Neuron (in vitro differentiated cells): ENCODE measurements at regions not wholly inside any gene's neighbourhood (a gene's known extent, or its start where the extent isn't known, plus 50 kb on each side); places are given as distances from the start of the nearest gene placed in this dataset.

Source experiments
- H2AFZ ChIP-seq: one replicate; pipeline ENCODE4 v1.6.1; 2013; ENCODE audit warnings: low read depth, mild to moderate bottlenecking, inconsistent platforms, low read length, moderate library complexity
- H3K27me3 ChIP-seq: one replicate; pipeline ENCODE4 v1.6.1; 2013; ENCODE audit warnings: low read length; ENCODE audit not compliant: insufficient read depth
- H3K36me3 ChIP-seq: one replicate; pipeline ENCODE4 v1.6.1; 2013; ENCODE audit warnings: low read length; ENCODE audit not compliant: insufficient read depth
- H3K4me1 ChIP-seq: one replicate; pipeline ENCODE4 v1.6.1; 2013; ENCODE audit warnings: low read length; ENCODE audit not compliant: insufficient read depth
- H3K4me3 ChIP-seq: 2 replicates; pipeline ENCODE4 v1.5.1; 2013; ENCODE audit warnings: mild to moderate bottlenecking, low read length, moderate library complexity
- H3K9me3 ChIP-seq: one replicate; pipeline ENCODE4 v1.6.1; 2013; ENCODE audit warnings: low read length

DNA sequence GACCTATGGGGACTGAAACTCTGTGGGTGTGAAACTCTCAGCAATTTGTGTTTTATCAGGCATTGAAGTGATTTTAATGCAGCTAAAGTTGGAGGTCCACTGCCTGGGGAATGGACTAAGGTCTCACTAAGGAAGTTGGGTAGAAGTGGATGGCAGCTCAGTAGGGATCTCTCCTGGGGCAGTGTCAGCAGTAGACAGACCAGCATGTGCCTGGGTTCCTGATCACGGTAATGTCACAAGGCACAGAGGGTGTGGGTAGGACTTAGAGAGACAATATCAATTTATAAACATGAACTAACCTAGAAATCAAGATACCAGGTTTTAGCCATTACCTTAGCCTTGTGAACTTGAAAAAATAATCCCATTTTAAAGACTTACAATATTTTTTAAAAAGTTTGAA lies 380.3 kb upstream of the LCORL start:
- Histone ChIP-seq H3K4me1 (peaks cover 26% of the 10 kb centered on the region), H3K9me3 (no peaks in the 10 kb centered on the region), H2AFZ (no peak overlapping the region), H3K4me3 (no peak overlapping the region), H3K27me3 (no peaks in the 10 kb centered on the region), H3K36me3 (no peaks in the 10 kb centered on the region)

DNA sequence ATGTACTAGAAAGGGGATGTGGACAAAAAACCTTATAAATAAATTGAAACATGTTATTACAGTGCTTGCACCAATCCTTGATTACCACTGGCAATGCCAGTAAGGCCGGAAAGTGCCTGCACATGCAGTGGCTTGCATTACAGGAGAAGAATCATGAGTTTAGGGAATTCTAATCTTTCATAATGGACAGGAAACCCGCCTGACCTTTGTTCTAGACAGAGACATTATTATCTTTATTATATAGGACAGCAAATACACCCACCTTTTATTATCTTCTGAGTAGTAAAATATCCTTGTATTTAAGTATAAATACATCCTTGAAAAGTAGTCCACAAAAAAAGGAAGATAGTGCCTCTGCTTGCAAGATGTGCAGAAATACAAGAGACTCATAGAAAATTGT lies 379.9 kb upstream of the LCORL start:
- no peaks in the 10 kb centered on the region for H3K36me3 ChIP-seq
- H3K9me3 ChIP-seq: no peaks in the 10 kb centered on the region
- peaks cover 26% of the 10 kb centered on the region for H3K4me1 ChIP-seq
- no peaks in the 10 kb centered on the region for H3K27me3 ChIP-seq
- no peak overlapping the region for H2AFZ ChIP-seq
- H3K4me3 ChIP-seq: no peak overlapping the region

DNA sequence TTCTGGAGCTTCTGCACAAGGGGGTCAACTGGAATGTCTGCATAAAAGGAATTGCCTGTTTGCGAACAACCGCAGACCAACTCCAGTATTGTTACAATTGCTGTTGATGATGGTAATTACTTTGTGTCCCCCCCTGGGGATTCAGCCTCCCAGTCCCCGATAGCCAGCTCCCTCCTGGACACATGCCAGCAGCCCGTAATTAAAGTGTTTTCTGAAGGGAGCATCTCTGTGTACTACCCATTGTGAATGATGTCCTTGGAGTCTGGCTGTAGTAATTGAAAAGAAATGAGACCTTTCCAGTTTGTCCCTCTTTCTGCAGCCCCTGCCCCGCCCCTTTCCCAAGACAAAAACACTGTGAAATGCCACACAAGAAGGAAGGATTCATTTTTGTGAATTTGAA lies 377.1 kb upstream of the LCORL start:
- H3K4me1 ChIP-seq: peaks cover 26% of the 10 kb centered on the region
- H3K36me3 ChIP-seq: no peaks in the 10 kb centered on the region
- no peaks in the 10 kb centered on the region for H3K9me3 ChIP-seq
- H3K27me3 ChIP-seq: no peaks in the 10 kb centered on the region
- no peak overlapping the region for H3K4me3 ChIP-seq
- no peak overlapping the region for H2AFZ ChIP-seq

DNA sequence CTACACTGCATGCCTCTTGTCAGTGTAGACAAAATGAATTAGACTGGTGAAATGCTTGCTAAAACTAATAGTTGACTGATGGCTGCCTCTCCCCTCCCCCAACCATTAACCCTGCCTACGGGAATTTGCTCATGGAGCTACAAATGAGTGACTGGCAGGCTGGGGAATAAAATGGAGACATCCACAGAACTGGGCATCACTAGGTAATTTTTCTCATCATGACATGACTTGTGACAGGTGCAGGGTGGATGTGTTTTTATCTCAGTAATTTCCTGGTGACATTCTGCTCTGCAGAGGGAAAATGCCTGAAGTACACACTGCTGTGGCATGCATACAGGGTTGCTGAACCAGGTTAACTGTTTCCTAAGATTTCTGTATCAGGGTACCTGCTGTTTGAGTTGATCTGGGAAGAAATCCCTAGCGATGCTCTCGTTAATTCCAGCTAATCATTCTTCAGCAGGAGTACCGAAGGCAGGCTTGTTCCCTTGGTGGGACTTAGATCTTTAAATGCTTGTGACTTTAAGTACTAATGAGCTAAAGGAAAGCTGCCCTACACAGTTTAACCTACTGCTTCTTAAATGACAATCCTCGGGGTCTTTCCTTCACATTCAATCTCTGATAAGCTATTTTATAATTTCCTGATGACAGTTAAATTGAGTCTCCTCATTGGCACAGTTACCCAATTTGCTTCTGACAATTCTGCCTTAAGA lies 376.3 kb upstream of the LCORL start:
- Histone ChIP-seq H3K4me1 (peaks cover 26% of the 10 kb centered on the region), H3K36me3 (no peaks in the 10 kb centered on the region), H3K9me3 (no peaks in the 10 kb centered on the region), H3K27me3 (no peaks in the 10 kb centered on the region), H3K4me3 (no peak overlapping the region), H2AFZ (no peak overlapping the region)

DNA sequence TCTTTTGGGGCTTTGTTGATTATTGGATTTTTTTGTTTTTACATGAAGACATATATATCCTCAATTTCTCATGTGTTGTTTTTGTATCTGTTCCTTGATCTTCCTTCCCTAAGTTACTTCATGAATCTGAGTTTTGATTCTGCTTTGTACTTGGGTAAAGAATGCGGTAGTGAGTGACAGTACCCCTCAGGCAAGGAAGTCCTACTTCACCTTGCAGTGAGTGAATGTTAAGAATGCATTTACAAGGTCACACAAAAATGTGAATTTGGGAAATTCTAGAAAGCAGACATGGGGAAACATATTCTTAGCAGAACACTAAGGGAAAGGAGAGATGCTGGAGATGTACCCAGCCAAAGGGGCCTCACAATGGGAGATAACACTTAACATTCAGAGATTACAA lies 373.1 kb upstream of the LCORL start:
- peaks cover 45% of the 10 kb centered on the region for H3K4me1 ChIP-seq
- H3K27me3 ChIP-seq: no peaks in the 10 kb centered on the region
- H3K36me3 ChIP-seq: no peaks in the 10 kb centered on the region
- no peaks in the 10 kb centered on the region for H3K9me3 ChIP-seq
- H3K4me3 ChIP-seq: no peak overlapping the region
- H2AFZ ChIP-seq: no peak overlapping the region

DNA sequence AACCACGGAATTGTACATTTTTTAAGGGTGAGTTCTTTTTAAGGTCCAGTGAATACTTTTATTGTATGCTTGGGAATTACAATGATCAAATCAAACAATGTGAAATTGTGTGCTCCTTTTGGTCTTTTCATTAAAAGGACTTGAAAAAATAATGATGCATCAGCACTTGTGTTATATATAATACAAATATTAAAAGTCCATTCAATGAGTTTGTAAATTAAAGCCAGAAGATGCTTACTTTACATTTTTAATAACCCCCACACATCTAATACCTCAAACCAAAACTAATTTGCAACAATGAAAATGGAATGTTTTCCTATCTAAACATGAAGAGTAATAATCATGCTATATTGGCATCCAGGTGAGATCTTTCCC lies 369.8 kb upstream of the LCORL start:
- Histone ChIP-seq H3K36me3 (no peaks in the 10 kb centered on the region), H3K4me3 (no peak overlapping the region)

DNA sequence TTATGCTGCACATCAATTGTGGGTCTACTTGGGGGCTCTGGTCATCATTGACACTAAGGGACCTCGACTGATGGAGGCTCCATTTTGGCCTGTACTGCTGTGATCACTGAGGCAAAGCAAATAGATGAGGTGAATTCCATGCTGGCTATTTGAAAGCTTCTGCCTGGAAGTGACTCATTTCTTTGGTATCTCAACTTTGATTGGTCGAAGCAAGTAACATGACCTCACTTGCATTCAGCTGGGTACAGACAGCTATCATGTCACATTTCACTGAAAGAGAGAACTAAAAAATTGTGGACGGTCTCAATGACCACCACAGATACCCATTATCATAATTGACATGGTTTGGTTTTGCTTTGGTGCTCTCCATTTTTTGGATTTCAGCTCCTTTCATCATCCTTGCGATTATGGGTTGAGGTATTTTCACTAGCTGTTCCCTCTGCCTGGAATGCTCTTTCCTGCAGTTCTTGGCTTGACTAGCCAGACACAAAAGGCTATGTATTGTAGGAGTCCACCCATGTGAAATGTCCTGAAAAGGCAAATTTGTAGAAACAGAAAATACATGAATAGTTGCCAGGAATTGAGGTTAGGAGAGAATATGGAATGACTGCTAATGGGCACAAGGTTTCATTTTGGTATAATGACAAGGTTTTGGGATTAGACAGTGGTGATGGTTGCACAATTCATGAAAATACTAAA lies 369.2 kb upstream of the LCORL start:
- Histone ChIP-seq H3K4me3 (peak overlapping the region; percentile 15), H3K4me1 (peaks cover 44% of the 10 kb centered on the region), H3K36me3 (no peaks in the 10 kb centered on the region), H3K9me3 (no peaks in the 10 kb centered on the region), H3K27me3 (no peaks in the 10 kb centered on the region), H2AFZ (no peak overlapping the region)

More for the DNA sequence above, 369.8 kb upstream of the LCORL start:
- Histone ChIP-seq H2AFZ (no peak overlapping the region), H3K9me3 (no peaks in the 10 kb centered on the region), H3K27me3 (no peaks in the 10 kb centered on the region), H3K4me1 (peaks cover 44% of the 10 kb centered on the region)

DNA sequence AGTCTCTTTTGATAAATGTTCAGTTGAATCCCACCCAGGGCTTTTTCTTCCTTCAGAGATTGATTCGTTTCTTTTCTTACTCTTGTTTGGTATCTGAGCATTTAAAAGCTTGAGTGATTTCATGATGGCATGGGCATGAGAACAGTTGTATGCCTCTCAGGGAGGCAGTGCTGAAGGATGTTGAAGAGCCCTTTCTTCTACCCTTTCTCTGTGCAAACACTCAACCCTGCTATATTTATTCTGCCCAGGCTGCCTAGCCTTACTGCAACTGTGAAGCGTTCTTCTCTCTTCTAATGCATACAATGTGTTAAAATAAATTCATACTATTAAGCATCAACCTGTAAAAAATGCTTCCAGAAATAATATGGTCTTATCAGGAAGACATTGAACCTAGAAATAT lies 367.6 kb upstream of the LCORL start:
- H3K36me3 ChIP-seq: no peaks in the 10 kb centered on the region
- peaks cover 44% of the 10 kb centered on the region for H3K4me1 ChIP-seq
- no peaks in the 10 kb centered on the region for H3K9me3 ChIP-seq
- H3K4me3 ChIP-seq: no peak overlapping the region
- no peak overlapping the region for H2AFZ ChIP-seq
- H3K27me3 ChIP-seq: no peaks in the 10 kb centered on the region

DNA sequence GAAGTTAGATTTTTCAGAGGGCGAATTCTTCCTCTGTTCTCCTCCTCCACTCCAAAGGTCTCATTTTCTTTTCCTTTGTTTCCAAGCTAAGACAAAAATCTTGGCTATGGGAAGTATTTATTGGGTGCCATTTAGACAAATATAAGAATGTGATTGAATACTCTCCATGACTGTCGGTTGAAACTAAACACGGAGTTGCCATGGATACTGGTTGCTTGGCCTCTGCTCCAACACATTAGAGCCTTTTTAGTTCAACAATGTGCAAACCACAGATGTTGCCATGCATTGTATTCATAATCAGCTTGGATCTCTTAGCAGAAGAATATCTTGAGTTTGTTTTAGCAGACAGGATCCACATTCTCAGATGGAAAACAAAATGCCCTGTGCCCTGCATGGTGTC lies 366.5 kb upstream of the LCORL start:
- no peaks in the 10 kb centered on the region for H3K36me3 ChIP-seq
- H3K27me3 ChIP-seq: no peaks in the 10 kb centered on the region
- no peaks in the 10 kb centered on the region for H3K9me3 ChIP-seq
- no peak overlapping the region for H3K4me3 ChIP-seq
- peaks cover 44% of the 10 kb centered on the region for H3K4me1 ChIP-seq
- no peak overlapping the region for H2AFZ ChIP-seq

DNA sequence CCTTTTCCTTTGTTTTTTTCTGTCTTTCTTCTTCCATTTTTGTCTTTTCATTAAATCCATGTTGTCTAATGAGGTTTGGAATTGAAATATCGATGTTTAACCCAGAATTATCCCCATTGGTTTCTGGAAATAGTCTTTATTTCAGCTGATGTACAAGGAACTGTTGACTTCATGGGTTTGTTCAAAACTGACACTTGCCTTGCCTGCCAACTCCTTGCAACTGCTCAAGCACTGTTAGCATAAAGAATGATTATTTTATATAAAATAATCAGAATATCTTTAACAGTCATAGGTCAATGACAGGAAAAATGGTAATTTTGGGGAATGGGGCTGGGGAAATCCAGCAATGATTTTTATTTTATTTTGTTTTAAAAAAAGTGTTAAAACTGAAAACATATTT lies 359.6 kb upstream of the LCORL start:
- H3K4me3 ChIP-seq: no peak overlapping the region
- no peak overlapping the region for H2AFZ ChIP-seq
- no peaks in the 10 kb centered on the region for H3K9me3 ChIP-seq
- H3K36me3 ChIP-seq: no peaks in the 10 kb centered on the region
- H3K4me1 ChIP-seq: no peaks in the 10 kb centered on the region
- H3K27me3 ChIP-seq: no peaks in the 10 kb centered on the region

DNA sequence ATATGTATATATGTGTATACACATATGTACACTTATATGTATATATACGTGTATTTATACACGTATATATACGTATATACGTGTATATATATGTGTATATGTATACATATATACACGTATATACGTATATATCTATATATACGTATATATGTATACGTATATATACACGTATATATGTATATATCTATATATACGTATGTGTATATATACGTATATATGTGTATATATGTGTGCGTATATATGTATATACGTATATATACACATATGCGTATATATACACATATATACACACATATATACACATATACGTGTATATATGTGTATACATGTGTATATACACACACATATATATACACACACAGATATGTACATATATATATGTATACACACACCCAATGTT lies 348.0 kb upstream of the LCORL start:
- no peaks in the 10 kb centered on the region for H3K27me3 ChIP-seq
- H3K4me1 ChIP-seq: no peaks in the 10 kb centered on the region
- no peaks in the 10 kb centered on the region for H3K36me3 ChIP-seq
- no peaks in the 10 kb centered on the region for H3K9me3 ChIP-seq
- H2AFZ ChIP-seq: no peak overlapping the region
- H3K4me3 ChIP-seq: no peak overlapping the region

DNA sequence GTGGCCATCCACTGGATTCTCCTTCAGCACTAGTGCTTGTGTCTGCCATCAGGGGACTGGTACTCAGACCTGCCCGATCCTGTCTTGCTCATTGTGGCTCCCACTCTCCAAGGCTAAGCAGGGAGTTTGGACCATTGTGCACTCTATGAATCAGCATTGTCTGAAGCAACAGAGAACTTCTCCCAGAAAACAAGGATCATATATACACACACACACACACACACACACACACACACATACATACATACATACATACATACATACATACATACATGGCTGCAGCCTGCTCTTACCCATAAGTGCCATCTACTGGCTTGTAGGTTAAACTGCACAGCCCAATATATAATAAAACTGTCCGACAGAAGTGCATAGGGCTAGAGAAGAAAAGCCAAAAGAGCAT lies 345.3 kb upstream of the LCORL start:
- no peak overlapping the region for H3K4me3 ChIP-seq
- no peaks in the 10 kb centered on the region for H3K4me1 ChIP-seq
- no peaks in the 10 kb centered on the region for H3K9me3 ChIP-seq
- H3K27me3 ChIP-seq: no peaks in the 10 kb centered on the region
- no peaks in the 10 kb centered on the region for H3K36me3 ChIP-seq
- H2AFZ ChIP-seq: no peak overlapping the region

DNA sequence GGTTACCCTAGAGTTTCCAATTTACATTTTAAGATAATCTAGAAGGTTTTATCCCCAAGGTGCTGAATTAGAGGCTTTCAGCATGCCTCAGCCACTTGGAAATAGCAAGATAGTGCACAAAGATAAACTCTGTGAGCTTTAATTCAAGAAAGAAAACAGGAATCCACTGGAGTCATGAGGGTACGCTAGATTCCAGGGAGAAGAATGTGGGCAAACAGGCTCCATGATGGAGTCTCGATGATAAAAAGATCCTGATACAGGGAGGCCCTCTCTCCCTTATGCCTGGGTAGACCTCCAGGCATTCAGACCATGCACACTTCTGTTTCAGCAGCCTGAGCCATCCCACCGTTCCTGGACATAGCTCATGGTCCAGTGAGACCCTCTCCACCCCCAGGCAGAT lies 344.6 kb upstream of the LCORL start:
- no peak overlapping the region for H3K4me3 ChIP-seq
- no peak overlapping the region for H2AFZ ChIP-seq
- H3K27me3 ChIP-seq: no peaks in the 10 kb centered on the region
- H3K9me3 ChIP-seq: no peaks in the 10 kb centered on the region
- no peaks in the 10 kb centered on the region for H3K4me1 ChIP-seq
- H3K36me3 ChIP-seq: no peaks in the 10 kb centered on the region

DNA sequence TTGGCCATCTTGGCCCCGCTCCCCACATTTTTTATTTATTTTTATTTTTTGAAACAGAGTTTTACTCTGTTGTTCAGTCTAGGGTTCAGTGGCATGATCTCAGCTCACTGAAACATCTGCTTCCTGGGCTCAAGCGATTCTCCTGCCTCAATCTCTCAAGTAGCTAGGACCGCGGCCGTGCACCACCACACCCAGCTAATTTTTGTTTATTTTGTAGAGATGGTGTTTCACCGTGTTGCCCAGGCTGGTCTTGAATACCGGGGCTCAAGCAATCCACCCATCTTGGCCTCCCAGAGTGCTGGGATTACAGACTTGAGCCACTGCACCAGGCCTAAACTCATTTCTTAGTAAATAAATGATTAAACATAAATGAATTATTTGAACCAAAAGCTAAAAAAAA lies 322.0 kb upstream of the LCORL start:
- Histone ChIP-seq H3K4me3 (no peak overlapping the region), H3K36me3 (no peaks in the 10 kb centered on the region), H3K27me3 (no peaks in the 10 kb centered on the region), H3K4me1 (no peaks in the 10 kb centered on the region), H3K9me3 (no peaks in the 10 kb centered on the region), H2AFZ (no peak overlapping the region)
